A549 (cell line): ENCODE measurements at regions not wholly inside any gene's neighbourhood (a gene's known extent, or its start where the extent isn't known, plus 50 kb on each side); places are given as distances from the start of the nearest gene placed in this dataset.

Experiments used
- ATAC-seq, 2 experiments: fragments of 200-7000 bp in 1 of 2; fragments of >200 bp in 1 of 2; cut with Nextera tagmentation in 1 of 2; cut with Tn5 transposase in 1 of 2; 3 replicates each; pipeline versions ENCODE4 v1.8.0 to v1.9.1; 2018 to 2020; ENCODE audit warnings: mild to moderate bottlenecking in 1 of 2, moderate library complexity in 1 of 2
- CTCF ChIA-PET: fragments of 300-600 bp; sonication (Branson Sonifier 250); formaldehyde crosslinking; extraction: SDS; loops from one replicate; lab custom pipeline; 2021; ENCODE audit warnings: antibody characterized with exemption, inconsistent platforms; lab: Yijun Ruan, JAX
- POLR2A ChIA-PET: fragments of 350-600 bp; formaldehyde crosslinking; extraction: SDS; loops from one replicate; lab custom pipeline; 2021; ENCODE audit warnings: antibody characterized with exemption, inconsistent platforms; lab: Yijun Ruan, JAX
- DNase-seq, 2 experiments: peaks; one replicate each; pipeline versions ENCODE4 v3.0.0 to v3.0.0-alpha.2; 2011 to 2016; ENCODE audit warnings: low read depth in 1 of 2, low spot score in 1 of 2
- FAIRE-seq: peaks from 2 replicates; lab custom pipeline; 2011; peaks lifted over from hg19 to GRCh38; lab: Jason Lieb, UNC
- H3K27ac ChIP-seq, 2 experiments: fragments of >200 bp; sonication (Bioruptor Twin); formaldehyde crosslinking; 3 replicates each; pipeline ENCODE4 v1.5.1; 2016 to 2017
- H3K4me1 ChIP-seq: fragments of >200 bp; sonication (Bioruptor Twin); formaldehyde crosslinking; 3 replicates; pipeline ENCODE4 v1.6.1; 2016
- H3K4me2 ChIP-seq: fragments of >200 bp; sonication (Bioruptor Twin); formaldehyde crosslinking; 3 replicates; pipeline ENCODE4 v1.6.1; 2016
- H3K4me3 ChIP-seq: fragments of >200 bp; sonication (Bioruptor Twin); formaldehyde crosslinking; 3 replicates; pipeline ENCODE4 v1.5.1; 2016
- H3K9me3 ChIP-seq: fragments of >200 bp; sonication (Bioruptor Twin); formaldehyde crosslinking; 3 replicates; pipeline ENCODE4 v1.6.1; 2016
- CEBPB ChIP-seq, 2 experiments: fragments of >200 bp in 1 of 2; sonication (Bioruptor Twin) in 1 of 2; formaldehyde crosslinking in 1 of 2; IDR thresholded peaks; 2 replicates each; pipeline ENCODE4 v1.6.1; 2012 to 2016
- EHF ChIP-seq: fragments of 250-450 bp; sonication (Bioruptor Pico); IDR thresholded peaks from 2 replicates; pipeline ENCODE4 v1.5.0; 2020; ENCODE audit warnings: mild to moderate bottlenecking
- EHMT2 ChIP-seq: fragments of 200-600 bp; sonication (generic); IDR thresholded peaks from 2 replicates; pipeline ENCODE4 v1.6.1; 2016; ENCODE audit warnings: antibody characterized with exemption, low read depth, mild to moderate bottlenecking, moderate library complexity
- FOSL2 ChIP-seq, 2 experiments: fragments of 450-650 bp in 1 of 2; fragments of >200 bp in 1 of 2; sonication (Bioruptor Twin) in 1 of 2; formaldehyde crosslinking; IDR thresholded peaks; 2 replicates each; pipeline versions ENCODE4 v1.5.0 to v1.6.1; 2016 to 2020; ENCODE audit warnings: mild to moderate bottlenecking in 1 of 2, moderate library complexity in 1 of 2
- GATA3 ChIP-seq: IDR thresholded peaks from 2 replicates; pipeline ENCODE4 v1.6.1; 2012; ENCODE audit warnings: borderline replicate concordance
- HDAC2 ChIP-seq: fragments of 200-600 bp; sonication (generic); IDR thresholded peaks from 2 replicates; pipeline ENCODE4 v1.6.1; 2016
- KDM1A ChIP-seq: fragments of 200-600 bp; sonication (generic); IDR thresholded peaks from 2 replicates; pipeline ENCODE4 v1.6.1; 2016; ENCODE audit warnings: low read depth, mild to moderate bottlenecking
- KDM5A ChIP-seq: fragments of 200-600 bp; sonication (generic); IDR thresholded peaks from 2 replicates; pipeline ENCODE4 v1.6.1; 2016; ENCODE audit warnings: antibody characterized with exemption, mild to moderate bottlenecking
- MAZ ChIP-seq: fragments of 150-350 bp; IDR thresholded peaks from 2 replicates; pipeline ENCODE4 v1.6.1; 2014; ENCODE audit warnings: antibody characterized with exemption, low read depth, low read length, borderline replicate concordance
- NPAS2 ChIP-seq: fragments of 250-450 bp; sonication (Bioruptor Pico); IDR thresholded peaks from 2 replicates; pipeline ENCODE4 v1.8.0; 2022; ENCODE audit warnings: mild to moderate bottlenecking, moderate library complexity, borderline replicate concordance
- PHF8 ChIP-seq: fragments of 200-600 bp; sonication (generic); IDR thresholded peaks from 2 replicates; pipeline ENCODE4 v1.6.1; 2016; ENCODE audit warnings: low read depth, mild to moderate bottlenecking, antibody characterized with exemption, moderate library complexity, borderline replicate concordance
- POLR2A ChIP-seq: IDR thresholded peaks from 2 replicates; pipeline ENCODE4 v1.6.1; 2012; ENCODE audit warnings: mild to moderate bottlenecking, low read length
- RAD21 ChIP-seq, 2 experiments: fragments of >200 bp in 1 of 2; sonication (Bioruptor Twin) in 1 of 2; formaldehyde crosslinking in 1 of 2; IDR thresholded peaks in 1 of 2; conservative IDR thresholded peaks in 1 of 2; 2 replicates in 1 of 2; 3 replicates in 1 of 2; pipeline ENCODE4 v1.6.1; 2012 to 2018; ENCODE audit warnings: inconsistent platforms in 1 of 2
- RARB ChIP-seq: fragments of 250-450 bp; sonication (Bioruptor Pico); IDR thresholded peaks from 2 replicates; pipeline ENCODE4 v1.8.0; 2021; ENCODE audit warnings: mild to moderate bottlenecking, moderate library complexity
- SREBF2 ChIP-seq: fragments of 450-650 bp; IDR thresholded peaks from 2 replicates; pipeline ENCODE4 v1.6.1; 2014; ENCODE audit warnings: mild to moderate bottlenecking, moderate library complexity
- TFCP2L1 ChIP-seq: fragments of 250-450 bp; sonication (Bioruptor Pico); IDR thresholded peaks from 2 replicates; pipeline ENCODE4 v1.5.0; 2021; ENCODE audit warnings: mild to moderate bottlenecking
- TP53 ChIP-seq: fragments of 250-450 bp; sonication (Bioruptor Pico); IDR thresholded peaks from 2 replicates; pipeline ENCODE4 v1.5.0; 2021; ENCODE audit warnings: mild to moderate bottlenecking, moderate library complexity
- ZFP36 ChIP-seq: fragments of 450-650 bp; IDR thresholded peaks from 2 replicates; pipeline ENCODE4 v1.6.1; 2014; ENCODE audit warnings: borderline replicate concordance; ENCODE audit not compliant: partially characterized antibody
- ZNF302 ChIP-seq: fragments of 250-450 bp; sonication (Bioruptor Pico); IDR thresholded peaks from 2 replicates; pipeline ENCODE4 v1.9.0; 2021; ENCODE audit warnings: inconsistent platforms, mild to moderate bottlenecking, moderate library complexity
- WGBS: methylation state at CpG from one replicate; pipeline ENCODE4 v1.1.6; 2017; ENCODE audit errors: missing lambda C conversion rate; 5-methylcytosine and 5-hydroxymethylcytosine counted together
- TF ChIP-seq, protein P1 (sequence below): fragments of >200 bp; sonication (Bioruptor Twin); formaldehyde crosslinking; IDR thresholded peaks from 2 replicates; pipeline ENCODE4 v1.6.1; 2016
- TF ChIP-seq, protein P2 (sequence below): IDR thresholded peaks from 2 replicates; pipeline ENCODE4 v1.6.1; 2012; ENCODE audit warnings: low read depth, borderline replicate concordance
- TF ChIP-seq, protein P3 (sequence below): fragments of >200 bp; sonication (Bioruptor Twin); formaldehyde crosslinking; IDR thresholded peaks from 3 replicates; pipeline ENCODE4 v1.6.1; 2016

DNA sequence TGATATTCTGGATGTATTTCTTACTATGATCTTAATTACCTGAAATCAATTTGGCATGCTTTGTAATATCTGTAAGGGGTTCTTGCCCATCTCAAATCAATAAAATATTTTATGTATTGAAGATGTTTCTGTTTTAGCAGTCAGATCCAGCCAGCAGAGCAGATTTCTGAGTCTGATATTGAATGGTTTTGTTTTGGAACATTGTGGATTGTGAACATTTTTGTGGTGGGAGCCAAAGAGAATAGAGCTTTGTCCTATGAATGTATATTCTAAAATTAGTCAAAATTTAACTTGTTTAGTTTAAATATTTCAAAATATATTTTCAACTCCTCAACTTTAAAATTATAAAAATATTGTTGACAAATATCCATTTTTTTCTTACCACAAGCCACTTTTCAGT, 197.0 kb downstream of the UBE2E3 start:
- Histone ChIP-seq H3K9me3 (no peaks in the 10 kb centered on the region), H3K27ac (no peak overlapping the region), H3K4me1 (no peaks in the 10 kb centered on the region), H3K4me2 (no peak overlapping the region), H3K4me3 (no peak overlapping the region)
- no peak for ATAC-seq
- no peak for DNase-seq
- POLR2A ChIA-PET = no interaction called here
- TF ChIP-seq POLR2A = no peak
- CTCF ChIA-PET = no interaction called here
- no peak for FAIRE-seq

DNA sequence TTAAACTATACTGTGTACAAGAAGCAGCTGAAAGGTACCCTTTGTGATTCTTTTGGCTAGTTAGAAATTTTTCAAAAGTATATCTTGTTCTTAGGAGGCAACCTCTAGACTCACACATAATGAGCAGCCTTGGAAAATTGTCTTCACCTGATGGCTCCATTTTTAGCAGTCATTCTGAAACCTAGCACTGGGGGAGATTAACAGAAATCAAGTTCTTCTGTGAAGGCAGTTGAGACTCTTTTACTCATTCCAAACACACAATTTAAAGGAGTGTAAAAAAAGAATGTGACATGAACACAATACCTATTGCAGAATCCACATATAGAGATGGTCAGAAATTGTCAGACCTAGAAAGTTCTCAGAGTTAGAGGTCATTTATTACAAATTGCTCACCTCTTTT, 197.7 kb downstream of the UBE2E3 start:
- POLR2A ChIA-PET = no interaction called here
- Histone ChIP-seq H3K9me3 (no peaks in the 10 kb centered on the region), H3K4me1 (no peaks in the 10 kb centered on the region), H3K27ac (no peak overlapping the region), H3K4me2 (no peak overlapping the region), H3K4me3 (no peak overlapping the region)
- CTCF ChIA-PET = no interaction called here
- TF ChIP-seq EHMT2 = no peak
- no peak for TF ChIP-seq HDAC2
- no peak for TF ChIP-seq KDM5A
- no peak for TF ChIP-seq TP53 (CRISPR knock-in tag)
- TF ChIP-seq, protein P1, sequence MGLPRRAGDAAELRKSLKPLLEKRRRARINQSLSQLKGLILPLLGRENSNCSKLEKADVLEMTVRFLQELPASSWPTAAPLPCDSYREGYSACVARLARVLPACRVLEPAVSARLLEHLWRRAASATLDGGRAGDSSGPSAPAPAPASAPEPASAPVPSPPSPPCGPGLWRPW = no peak
- no peak for TF ChIP-seq RARB (CRISPR knock-in tag)
- no peak for TF ChIP-seq ZFP36
- no peak for TF ChIP-seq MAZ
- TF ChIP-seq, protein P2, sequence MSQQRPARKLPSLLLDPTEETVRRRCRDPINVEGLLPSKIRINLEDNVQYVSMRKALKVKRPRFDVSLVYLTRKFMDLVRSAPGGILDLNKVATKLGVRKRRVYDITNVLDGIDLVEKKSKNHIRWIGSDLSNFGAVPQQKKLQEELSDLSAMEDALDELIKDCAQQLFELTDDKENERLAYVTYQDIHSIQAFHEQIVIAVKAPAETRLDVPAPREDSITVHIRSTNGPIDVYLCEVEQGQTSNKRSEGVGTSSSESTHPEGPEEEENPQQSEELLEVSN = no peak
- no peak for TF ChIP-seq FOSL2 (IDR thresholded peaks at IDR 0.05)
- TF ChIP-seq FOSL2 (CRISPR knock-in tag; IDR thresholded peaks at IDR 0.05) = no peak
- no peak for TF ChIP-seq PHF8
- no peak for TF ChIP-seq CEBPB (IDR thresholded peaks at IDR 0.05)
- no peak for TF ChIP-seq NPAS2 (CRISPR knock-in tag)
- TF ChIP-seq, protein P3, sequence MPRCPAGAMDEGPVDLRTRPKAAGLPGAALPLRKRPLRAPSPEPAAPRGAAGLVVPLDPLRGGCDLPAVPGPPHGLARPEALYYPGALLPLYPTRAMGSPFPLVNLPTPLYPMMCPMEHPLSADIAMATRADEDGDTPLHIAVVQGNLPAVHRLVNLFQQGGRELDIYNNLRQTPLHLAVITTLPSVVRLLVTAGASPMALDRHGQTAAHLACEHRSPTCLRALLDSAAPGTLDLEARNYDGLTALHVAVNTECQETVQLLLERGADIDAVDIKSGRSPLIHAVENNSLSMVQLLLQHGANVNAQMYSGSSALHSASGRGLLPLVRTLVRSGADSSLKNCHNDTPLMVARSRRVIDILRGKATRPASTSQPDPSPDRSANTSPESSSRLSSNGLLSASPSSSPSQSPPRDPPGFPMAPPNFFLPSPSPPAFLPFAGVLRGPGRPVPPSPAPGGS = no peak
- TF ChIP-seq KDM1A = no peak
- no peak for TF ChIP-seq SREBF2
- no peak for TF ChIP-seq GATA3
- no peak for TF ChIP-seq ZNF302
- TF ChIP-seq EHF (CRISPR knock-in tag) = no peak
- ATAC-seq = no peak
- no peak for DNase-seq
- no peak for FAIRE-seq

DNA sequence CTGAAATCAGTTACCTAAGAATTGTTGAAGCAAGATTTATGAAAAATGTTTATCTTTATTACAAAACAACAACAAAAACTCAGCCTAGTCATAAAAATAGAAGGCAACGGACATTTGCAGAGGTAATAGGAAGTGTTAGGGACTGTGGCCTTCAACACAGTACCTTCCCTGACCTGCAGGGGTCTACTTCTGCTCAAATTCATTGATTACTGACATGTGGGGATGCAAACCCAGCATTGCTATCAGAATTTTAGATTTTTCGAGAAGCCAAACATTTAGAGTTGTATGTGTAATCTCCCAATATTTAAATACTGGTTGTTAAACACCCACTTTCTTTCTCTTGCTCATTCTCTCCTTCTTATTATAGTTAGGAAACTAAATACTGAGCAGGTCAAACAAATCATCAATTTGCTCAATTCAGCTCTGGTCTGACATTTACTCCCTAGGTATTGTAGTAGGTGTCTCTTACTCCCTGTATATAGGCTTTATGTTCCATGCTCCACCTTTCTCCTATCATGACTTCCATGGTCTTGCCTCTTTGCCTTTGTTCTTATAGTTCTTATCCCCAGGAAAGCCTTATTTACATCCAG, 198.5 kb downstream of the UBE2E3 start:
- TF ChIP-seq TFCP2L1 (CRISPR knock-in tag) (no peak), RAD21 (conservative IDR thresholded peaks at IDR 0.05 in 1 of 2, IDR thresholded peaks at IDR 0.05 in 1 of 2) (0 out of 5 replicates have a peak, but pooled peaks of 1 of the 2 experiments have one; percentile 19)
- TF ChIP-seq, all 56 proteins: peak for 1
- peak; percentile 50 to 77; a peak in 3 of 6 replicates for ATAC-seq

More for the DNA sequence above, 198.5 kb downstream of the UBE2E3 start:
- H3K4me2 ChIP-seq = no peak overlapping the region
- FAIRE-seq (no peak), DNase-seq (peak in 1 of 2 experiments; percentile 13)
- no peak overlapping the region for H3K27ac ChIP-seq
- POLR2A ChIA-PET = no interaction called here
- 44% methylated on average over 2 of the region's 2 CpGs for WGBS
- H3K9me3 ChIP-seq = no peaks in the 10 kb centered on the region
- H3K4me3 ChIP-seq = no peak overlapping the region
- H3K4me1 ChIP-seq = no peaks in the 10 kb centered on the region
- CTCF ChIA-PET = no interaction called here
